GM23248 (cell line): ENCODE measurements at regions not wholly inside any gene's neighbourhood (a gene's known extent, or its start where the extent isn't known, plus 50 kb on each side); places are given as distances from the start of the nearest gene placed in this dataset.

ENCODE experiments used
- EZH2 ChIP-seq: fragments of 200-600 bp; sonication (generic); IDR thresholded peaks from 2 replicates; pipeline ENCODE4 v1.6.1; 2018; ENCODE audit warnings: antibody characterized with exemption, mild to moderate bottlenecking; ENCODE audit not compliant: insufficient read depth, poor library complexity, severe bottlenecking
- EZH2phosphoT487 ChIP-seq: fragments of 200-600 bp; sonication (generic); IDR thresholded peaks from 2 replicates; pipeline ENCODE4 v1.6.1; 2018; ENCODE audit warnings: antibody characterized with exemption, moderate library complexity, mild to moderate bottlenecking, low read depth; ENCODE audit not compliant: insufficient read depth

GRCh38 chr4:111046811-111047210 lies 423.9 kb upstream of the PITX2 start:
- TF ChIP-seq EZH2 (no peak), EZH2phosphoT487 (no peak)
